ENCODE measurements at regions not wholly inside any gene's neighbourhood (a gene's known extent, or its start where the extent isn't known, plus 50 kb on each side); places are given as distances from the start of the nearest gene placed in this dataset.
"Not testable (repeated sequence)": the region's sequence is repeated elsewhere in the genome, so short reads cannot be mapped to it uniquely, and the experiment has no call there.

GRCh38 chr5:1626397-1626796 is 102.6 kb upstream of the LPCAT1 start:
- intact Hi-C loops (cut with micrococcal nuclease); H3K27ac Mint-ChIP-seq: not testable (repeated sequence)

DNA sequence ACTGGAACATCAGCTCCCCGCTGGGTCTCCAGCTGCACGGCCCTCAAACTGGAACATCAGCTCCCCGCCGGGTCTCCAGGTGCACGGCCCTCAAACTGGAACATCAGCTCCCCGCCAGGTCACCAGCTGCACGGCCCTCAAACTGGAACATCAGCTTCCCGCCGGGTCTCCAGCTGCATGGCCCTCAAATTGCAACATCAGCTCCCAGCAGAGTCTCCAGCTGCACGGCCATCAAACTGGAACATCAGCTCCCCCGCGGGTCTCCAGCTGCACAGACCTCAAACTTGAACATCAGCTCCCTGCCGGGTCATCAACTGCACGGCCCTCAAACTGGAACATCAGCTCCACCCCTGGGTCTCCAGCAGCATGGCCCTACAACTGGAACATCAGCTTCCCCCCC is 95.8 kb upstream of the LPCAT1 start:
- intact Hi-C loops (cut with micrococcal nuclease): not testable (repeated sequence)

More at GRCh38 chr5:1626397-1626796, 102.6 kb upstream of the LPCAT1 start:
- not testable (repeated sequence) for H3K27me3 Mint-ChIP-seq, H3K4me3 Mint-ChIP-seq, H3K9me3 Mint-ChIP-seq, DNase-seq, H3K4me1 Mint-ChIP-seq
- peaks cover 18% of the 10 kb centered on the region for H3K36me3 Mint-ChIP-seq (ENCODE audit: low read depth)

GRCh38 chr5:1618296-1618865 is 94.6 kb upstream of the LPCAT1 start:
- H3K4me1 Mint-ChIP-seq; H3K27me3 Mint-ChIP-seq; H3K27ac Mint-ChIP-seq; intact Hi-C loops (cut with micrococcal nuclease); H3K36me3 Mint-ChIP-seq (ENCODE audit: low read depth); H3K4me3 Mint-ChIP-seq; H3K9me3 Mint-ChIP-seq; DNase-seq: not testable (repeated sequence)

More for the DNA sequence above, 95.8 kb upstream of the LPCAT1 start:
- not testable (repeated sequence) for DNase-seq, H3K27ac Mint-ChIP-seq, H3K9me3 Mint-ChIP-seq, H3K4me3 Mint-ChIP-seq, H3K4me1 Mint-ChIP-seq, H3K27me3 Mint-ChIP-seq
- H3K36me3 Mint-ChIP-seq (ENCODE audit: low read depth): peaks cover 13% of the 10 kb centered on the region

DNA sequence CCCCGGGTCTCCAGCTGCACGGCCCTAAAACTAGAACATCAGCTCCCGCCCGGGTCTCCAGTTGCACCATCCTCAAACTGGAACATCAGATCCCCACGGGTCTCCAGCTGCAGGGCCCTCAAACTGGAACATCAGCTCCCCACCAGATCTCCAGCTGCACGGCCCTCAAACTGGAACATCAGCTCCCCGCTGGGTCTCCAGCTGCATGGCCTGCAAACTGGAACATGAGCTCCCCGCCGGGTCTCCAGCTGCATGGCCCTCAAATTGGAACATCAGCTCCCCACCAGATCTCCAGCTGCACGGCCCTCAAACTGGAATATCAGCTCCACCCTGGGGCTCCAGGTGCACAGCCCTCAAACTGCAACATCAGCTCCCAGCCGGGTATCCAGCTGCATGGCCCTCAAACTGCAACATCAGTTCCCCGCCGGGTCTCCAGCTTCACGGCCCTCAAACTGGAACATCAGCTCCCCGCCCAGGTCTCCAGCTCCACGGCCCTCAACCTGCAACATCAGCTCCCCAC is 93.5 kb upstream of the LPCAT1 start:
- H3K27ac Mint-ChIP-seq; DNase-seq; H3K36me3 Mint-ChIP-seq (ENCODE audit: low read depth); H3K27me3 Mint-ChIP-seq; H3K4me1 Mint-ChIP-seq; H3K9me3 Mint-ChIP-seq; H3K4me3 Mint-ChIP-seq; intact Hi-C loops (cut with micrococcal nuclease): not testable (repeated sequence)

- H3K4me1 Mint-ChIP-seq; H3K27me3 Mint-ChIP-seq; DNase-seq; H3K4me3 Mint-ChIP-seq; H3K9me3 Mint-ChIP-seq; intact Hi-C loops (cut with micrococcal nuclease); H3K27ac Mint-ChIP-seq; H3K36me3 Mint-ChIP-seq (ENCODE audit: low read depth): not testable (repeated sequence)
These were observed 89.8 kb upstream of the LPCAT1 start for GRCh38 chr5:1613515-1613914.

DNA sequence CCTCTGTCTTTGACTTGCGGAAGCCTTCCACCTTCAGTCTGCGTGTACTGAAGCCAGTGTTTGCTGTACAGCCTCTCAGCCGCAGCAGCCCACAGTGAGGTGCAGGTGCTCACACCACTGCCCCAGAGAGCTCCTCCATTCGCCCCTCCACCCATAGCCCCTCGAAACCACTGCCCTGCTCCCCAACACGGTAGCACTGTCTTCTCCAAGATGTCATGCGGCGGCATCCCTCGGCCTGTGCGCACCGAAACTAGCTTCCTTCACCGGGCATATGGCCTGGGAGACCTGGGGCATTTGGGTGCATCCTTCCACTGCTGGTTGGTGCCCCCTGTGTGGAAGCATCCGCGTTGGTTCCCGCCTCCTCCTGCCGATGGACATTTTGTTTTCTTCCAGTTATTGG is 86.8 kb upstream of the LPCAT1 start:
- H3K9me3 Mint-ChIP-seq; H3K4me3 Mint-ChIP-seq; H3K4me1 Mint-ChIP-seq; DNase-seq; H3K27ac Mint-ChIP-seq; H3K36me3 Mint-ChIP-seq (ENCODE audit: low read depth); H3K27me3 Mint-ChIP-seq; intact Hi-C loops (cut with micrococcal nuclease): not testable (repeated sequence)

DNA sequence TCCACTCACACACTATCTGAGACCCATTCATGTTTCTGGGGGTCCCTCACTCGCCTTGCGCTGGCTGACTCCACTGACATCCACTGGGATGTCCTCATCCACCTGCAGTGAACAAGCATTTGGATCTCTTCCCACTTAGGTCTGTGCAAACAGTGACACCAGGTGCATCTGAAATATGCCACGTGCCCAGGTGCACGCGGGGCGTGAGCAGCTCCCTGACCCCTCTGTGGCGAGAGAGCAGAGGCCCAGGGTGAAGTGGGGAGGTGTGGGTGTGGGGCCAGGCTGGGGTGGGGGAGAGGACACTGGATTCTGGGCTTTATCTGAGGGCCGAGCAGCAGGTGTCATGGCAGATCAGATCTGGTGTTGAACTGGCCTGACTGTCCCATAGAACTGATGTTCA is 85.4 kb upstream of the LPCAT1 start:
- H3K4me3 Mint-ChIP-seq; H3K27me3 Mint-ChIP-seq; intact Hi-C loops (cut with micrococcal nuclease); DNase-seq; H3K27ac Mint-ChIP-seq; H3K9me3 Mint-ChIP-seq; H3K4me1 Mint-ChIP-seq; H3K36me3 Mint-ChIP-seq (ENCODE audit: low read depth): not testable (repeated sequence)

DNA sequence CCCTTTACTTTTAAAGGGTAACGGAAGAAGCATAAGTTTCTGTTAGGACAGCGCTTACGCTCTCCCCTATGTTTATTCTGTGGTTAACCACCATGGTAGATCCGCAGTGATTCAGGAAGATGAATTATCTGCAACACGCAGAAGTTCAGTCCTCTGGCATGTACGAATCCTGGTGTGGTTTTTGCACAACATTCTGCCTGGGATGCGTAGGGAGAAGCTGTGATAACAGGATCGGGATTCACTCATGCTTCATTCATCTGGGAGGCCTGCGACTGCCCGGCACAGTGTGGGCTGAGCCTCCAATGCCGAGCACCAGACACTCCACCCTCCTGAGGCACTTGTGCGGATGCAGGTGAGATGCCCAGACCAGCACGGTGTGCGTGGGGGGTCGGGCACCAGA is 84.6 kb upstream of the LPCAT1 start:
- H3K9me3 Mint-ChIP-seq; H3K36me3 Mint-ChIP-seq (ENCODE audit: low read depth); intact Hi-C loops (cut with micrococcal nuclease); H3K4me3 Mint-ChIP-seq; H3K4me1 Mint-ChIP-seq; H3K27ac Mint-ChIP-seq; DNase-seq; H3K27me3 Mint-ChIP-seq: not testable (repeated sequence)

GRCh38 chr5:1606951-1607350 is 83.2 kb upstream of the LPCAT1 start:
- H3K27me3 Mint-ChIP-seq; H3K9me3 Mint-ChIP-seq; H3K4me3 Mint-ChIP-seq; intact Hi-C loops (cut with micrococcal nuclease); DNase-seq; H3K4me1 Mint-ChIP-seq; H3K27ac Mint-ChIP-seq; H3K36me3 Mint-ChIP-seq (ENCODE audit: low read depth): not testable (repeated sequence)

DNA sequence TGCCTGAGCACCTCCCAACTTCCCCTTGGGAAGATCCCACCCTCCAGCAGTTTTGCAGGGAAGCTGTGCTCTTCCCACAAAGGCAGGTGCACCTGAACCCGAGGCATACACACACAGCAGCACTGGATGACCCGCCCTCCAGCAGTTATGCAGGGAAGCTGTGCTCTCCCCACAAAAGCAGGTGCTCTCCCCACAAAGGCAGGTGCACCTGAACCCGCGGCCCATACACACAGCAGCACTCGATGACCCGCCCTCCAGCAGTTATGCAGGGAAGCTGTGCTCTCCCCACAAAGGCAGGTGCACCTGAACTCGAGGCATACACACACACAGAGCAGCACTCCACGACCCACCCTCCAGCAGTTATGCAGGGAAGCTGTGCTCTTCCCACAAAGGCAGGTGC is 80.2 kb upstream of the LPCAT1 start:
- DNase-seq; H3K36me3 Mint-ChIP-seq (ENCODE audit: low read depth); H3K27ac Mint-ChIP-seq; H3K4me3 Mint-ChIP-seq; H3K27me3 Mint-ChIP-seq; H3K9me3 Mint-ChIP-seq; intact Hi-C loops (cut with micrococcal nuclease): not testable (repeated sequence)
- H3K4me1 Mint-ChIP-seq: peaks cover 14% of the 10 kb centered on the region

GRCh38 chr5:1601565-1601964 is 77.8 kb upstream of the LPCAT1 start:
- H3K4me1 Mint-ChIP-seq; H3K4me3 Mint-ChIP-seq; intact Hi-C loops (cut with micrococcal nuclease); H3K9me3 Mint-ChIP-seq; H3K27me3 Mint-ChIP-seq; H3K36me3 Mint-ChIP-seq (ENCODE audit: low read depth); H3K27ac Mint-ChIP-seq; DNase-seq: not testable (repeated sequence)

- peak overlapping the region; percentile 60 for H3K27ac Mint-ChIP-seq
- H3K36me3 Mint-ChIP-seq (ENCODE audit: low read depth): not testable (repeated sequence)
These were observed 75.4 kb upstream of the LPCAT1 start for GRCh38 chr5:1598950-1599737.

DNA sequence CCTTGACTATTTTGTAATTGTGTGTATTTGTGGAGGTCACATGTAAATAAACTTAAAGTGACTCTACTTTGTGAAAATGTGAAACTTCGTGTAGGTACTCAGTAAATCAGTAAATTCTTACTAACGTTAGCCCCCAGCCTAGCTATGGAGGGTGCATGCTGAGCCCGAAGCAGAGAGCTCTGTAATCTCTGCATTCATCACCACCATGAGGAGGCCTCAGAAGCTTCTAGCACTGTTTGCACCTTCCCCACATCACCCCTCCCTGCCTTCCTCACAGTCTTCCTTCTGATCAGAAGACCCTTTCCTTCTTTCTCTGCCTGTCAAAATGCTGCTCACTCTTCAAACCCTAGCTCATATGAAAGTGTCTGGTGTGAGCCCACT is 73.3 kb upstream of the LPCAT1 start:
- H3K27me3 Mint-ChIP-seq, H3K4me3 Mint-ChIP-seq: not testable (repeated sequence)

More at GRCh38 chr5:1598950-1599737, 75.4 kb upstream of the LPCAT1 start:
- not testable (repeated sequence) for H3K4me3 Mint-ChIP-seq, H3K27me3 Mint-ChIP-seq, H3K4me1 Mint-ChIP-seq, H3K9me3 Mint-ChIP-seq
- intact Hi-C loops (cut with micrococcal nuclease): loop anchor here (10.0 kb wide), 1 partner anchor 64 kb away; no protein-coding TSS in a partner anchor
- DNase-seq: peak; percentile 54

GRCh38 chr5:1596462-1597092 is 72.8 kb upstream of the LPCAT1 start:
- H3K4me1 Mint-ChIP-seq; H3K36me3 Mint-ChIP-seq (ENCODE audit: low read depth); H3K4me3 Mint-ChIP-seq; DNase-seq; H3K27ac Mint-ChIP-seq; H3K27me3 Mint-ChIP-seq; H3K9me3 Mint-ChIP-seq: not testable (repeated sequence)
- intact Hi-C loops (cut with micrococcal nuclease): loop anchor here (10.0 kb wide), 1 partner anchor 62 kb away; no protein-coding TSS in a partner anchor

More for the DNA sequence above, 73.3 kb upstream of the LPCAT1 start:
- H3K4me1 Mint-ChIP-seq; H3K36me3 Mint-ChIP-seq (ENCODE audit: low read depth); H3K27ac Mint-ChIP-seq; DNase-seq; H3K9me3 Mint-ChIP-seq: not testable (repeated sequence)
- intact Hi-C loops (cut with micrococcal nuclease): loop anchor here (10.0 kb wide), 1 partner anchor 62 kb away; no protein-coding TSS in a partner anchor
